ENCODE measurements at regions not wholly inside any gene's neighbourhood (a gene's known extent, or its start where the extent isn't known, plus 50 kb on each side); places are given as distances from the start of the nearest gene placed in this dataset.

DNA sequence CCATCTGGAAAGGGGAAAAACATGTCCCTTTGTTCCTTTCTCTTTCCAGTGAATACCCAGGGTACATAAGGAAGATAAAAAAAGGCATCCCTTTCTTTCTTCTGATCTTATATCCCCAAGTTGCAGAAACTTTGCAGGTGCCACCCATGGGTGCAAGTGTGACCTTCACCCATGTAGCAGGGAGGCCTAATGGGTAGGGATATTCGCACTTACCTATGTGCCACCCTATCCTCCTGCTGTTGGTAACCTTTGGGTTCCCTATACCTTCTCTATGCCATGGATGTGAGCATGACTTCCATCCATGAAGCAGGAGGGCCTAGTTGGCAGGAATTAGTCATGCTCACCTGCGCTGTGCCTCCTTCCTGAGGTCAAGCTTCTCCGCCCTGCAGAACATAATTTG is 59.2 kb upstream of the C15orf39 start:
- DNase-seq (no peak), ATAC-seq (replicated peaks) (no peak)
- no peaks in the 10 kb centered on the region for H3K36me3 Mint-ChIP-seq
- no peak overlapping the region for H3K27ac Mint-ChIP-seq
- H3K9me3 Mint-ChIP-seq, result peaks cover 11 to 26% of the 10 kb centered on the region in 2 donors
- H3K4me3 Mint-ChIP-seq, result no peak overlapping the region
- peaks cover 6 to 11% of the 10 kb centered on the region in 2 donors for H3K4me1 Mint-ChIP-seq
- H3K27me3 Mint-ChIP-seq, result peaks cover 6% of the 10 kb centered on the region in 2 donors

DNA sequence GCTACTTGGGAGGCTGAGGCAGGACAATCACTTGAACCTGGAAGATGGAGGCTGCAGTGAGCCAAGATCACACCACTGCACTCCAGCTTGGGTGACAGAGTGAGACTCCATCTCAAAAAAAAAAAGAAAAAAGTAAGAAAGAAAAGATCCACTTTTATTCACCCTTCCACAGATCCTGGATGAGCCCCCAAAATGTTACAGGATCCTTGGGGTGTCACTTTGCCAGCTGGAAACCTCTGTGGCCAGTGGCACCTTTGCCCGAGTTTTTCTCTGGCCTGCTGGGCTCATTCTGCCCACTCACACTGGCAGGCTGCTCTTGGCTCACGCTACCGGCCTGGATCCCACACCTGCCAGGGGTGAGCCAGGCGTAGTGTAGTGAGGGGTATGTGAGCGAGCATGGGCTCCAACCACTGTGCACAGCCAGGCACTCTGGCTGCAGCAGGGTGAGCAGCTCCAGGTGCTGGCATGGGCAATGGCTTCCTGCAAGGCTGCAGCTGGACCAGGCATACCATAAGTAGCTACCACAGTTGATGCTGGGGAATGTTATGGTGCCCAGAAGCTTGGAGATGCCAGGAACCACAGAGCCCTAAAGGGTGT is 57.8 kb upstream of the C15orf39 start:
- Mint-ChIP-seq H3K4me3 (no peak overlapping the region), H3K36me3 (no peaks in the 10 kb centered on the region), H3K27ac (no peak overlapping the region), H3K9me3 (peaks cover 11 to 26% of the 10 kb centered on the region in 2 donors), H3K4me1 (peaks cover 0 to 1% of the 10 kb centered on the region in 2 donors), H3K27me3 (peaks cover 6% of the 10 kb centered on the region in 2 donors)
- ATAC-seq (replicated peaks), result no peak
- DNase-seq, result no peak

DNA sequence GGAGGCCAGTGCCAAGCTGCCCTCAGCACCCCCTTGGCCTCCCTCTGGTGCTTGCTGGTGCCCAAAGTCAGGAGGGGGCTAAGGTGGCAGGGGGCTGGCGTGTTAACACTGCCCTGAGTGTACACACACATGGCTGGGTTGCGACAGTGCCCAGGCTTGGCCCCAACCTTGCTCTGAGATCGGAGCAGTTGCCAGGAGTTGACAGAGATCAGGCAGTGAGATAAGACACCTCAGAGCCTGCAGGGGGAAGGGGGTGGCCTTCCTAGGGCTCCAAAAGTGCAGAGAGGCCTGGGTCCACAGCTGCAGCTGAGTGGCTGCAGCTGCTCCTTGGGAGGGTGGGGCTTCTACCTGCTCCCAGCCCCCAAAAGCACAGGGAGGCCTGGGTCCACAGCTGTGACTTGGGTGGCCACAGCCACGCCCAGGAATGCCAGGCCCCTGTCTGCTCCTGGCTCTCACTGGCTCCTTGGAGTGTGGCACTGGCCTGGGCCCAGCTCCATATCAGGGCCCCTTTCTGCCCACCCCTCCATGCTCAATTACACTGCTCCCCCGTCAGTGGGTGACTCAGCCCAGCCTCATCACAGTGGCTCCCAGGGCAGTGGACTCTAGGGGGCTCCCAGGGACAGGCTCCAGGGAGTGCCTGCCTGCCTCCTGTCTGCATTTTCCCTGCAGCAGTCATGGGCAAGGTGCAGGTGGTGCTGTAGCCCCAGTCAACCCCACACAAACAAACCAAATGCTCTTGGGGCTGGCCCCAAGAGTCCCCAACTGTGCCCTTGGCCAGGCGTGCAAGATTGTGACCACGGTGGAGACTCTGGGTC is 56.4 kb upstream of the C15orf39 start:
- ATAC-seq (replicated peaks) (no peak), DNase-seq (no peak)
- Mint-ChIP-seq H3K4me1 (peaks cover 0 to 2% of the 10 kb centered on the region in 2 donors), H3K36me3 (peaks cover 0 to 2% of the 10 kb centered on the region in 2 donors), H3K4me3 (no peak overlapping the region), H3K9me3 (peaks cover 11 to 28% of the 10 kb centered on the region in 2 donors), H3K27me3 (peaks cover 7 to 9% of the 10 kb centered on the region in 2 donors), H3K27ac (no peak overlapping the region)

DNA sequence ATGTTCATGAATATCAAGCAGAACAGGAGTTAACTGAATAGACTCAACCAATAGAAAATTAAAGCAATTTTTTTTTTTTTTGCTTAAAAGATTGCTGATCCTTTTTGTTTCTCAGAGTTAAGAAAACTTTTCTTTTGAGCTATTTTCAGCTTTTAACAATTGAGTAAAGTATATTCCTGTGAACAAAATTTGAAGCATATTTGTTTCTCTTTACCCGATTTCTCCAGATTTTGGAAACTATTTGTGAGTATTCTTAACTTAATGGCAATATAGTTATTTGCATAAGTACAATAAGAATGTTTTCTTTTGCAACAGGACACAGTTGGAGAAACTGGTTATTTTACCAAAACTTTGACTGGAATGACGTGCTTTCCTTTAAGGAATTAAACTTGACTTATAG is 53.4 kb upstream of the C15orf39 start:
- Mint-ChIP-seq H3K27ac (no peak overlapping the region), H3K9me3 (peaks cover 0 to 10% of the 10 kb centered on the region in 2 donors), H3K4me3 (no peak overlapping the region), H3K27me3 (peaks cover 5 to 7% of the 10 kb centered on the region in 2 donors), H3K4me1 (peaks cover 7% of the 10 kb centered on the region in 2 donors), H3K36me3 (peaks cover 0 to 3% of the 10 kb centered on the region in 2 donors)
- DNase-seq (no peak), ATAC-seq (replicated peaks) (no peak)

DNA sequence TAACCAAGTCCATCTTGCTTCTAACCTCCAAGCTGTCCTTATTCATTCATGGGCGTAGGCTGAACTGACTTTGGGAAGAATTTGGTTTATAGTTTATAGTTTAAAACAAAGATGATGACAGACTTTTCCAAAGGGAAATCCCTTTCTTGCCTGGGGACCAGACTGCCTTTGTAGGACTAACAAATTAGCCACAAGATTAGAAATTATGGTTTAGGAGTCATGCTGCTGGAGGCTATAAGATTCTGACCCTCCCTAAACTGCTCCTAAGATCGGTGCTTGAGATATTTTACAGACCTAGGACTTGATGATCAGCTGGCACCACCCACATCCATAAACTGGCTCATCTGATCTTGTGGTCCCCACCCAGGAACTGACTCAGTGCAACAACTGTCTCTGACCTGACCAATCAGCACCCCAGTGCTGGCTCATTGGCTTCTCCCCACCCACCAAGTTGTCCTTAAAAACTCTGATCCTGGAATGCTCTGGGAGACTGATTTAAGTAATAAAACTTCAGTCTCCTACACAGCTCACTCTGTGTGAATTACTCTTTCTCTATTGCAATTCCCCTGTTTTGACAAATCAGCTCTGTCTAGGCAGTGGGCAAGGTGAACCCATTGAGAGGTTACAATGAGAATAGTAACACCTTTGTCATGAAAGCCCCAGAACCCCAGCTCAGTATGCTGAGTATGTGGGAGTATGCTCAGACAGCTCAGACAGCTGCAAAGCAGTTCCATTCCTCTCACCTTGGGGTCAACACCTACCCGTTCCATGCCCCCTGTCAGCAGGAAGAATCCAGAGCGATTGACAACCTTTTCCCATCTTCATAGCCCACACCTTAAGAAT is 51.6 kb upstream of the C15orf39 start:
- ATAC-seq (replicated peaks), result no peak

DNA sequence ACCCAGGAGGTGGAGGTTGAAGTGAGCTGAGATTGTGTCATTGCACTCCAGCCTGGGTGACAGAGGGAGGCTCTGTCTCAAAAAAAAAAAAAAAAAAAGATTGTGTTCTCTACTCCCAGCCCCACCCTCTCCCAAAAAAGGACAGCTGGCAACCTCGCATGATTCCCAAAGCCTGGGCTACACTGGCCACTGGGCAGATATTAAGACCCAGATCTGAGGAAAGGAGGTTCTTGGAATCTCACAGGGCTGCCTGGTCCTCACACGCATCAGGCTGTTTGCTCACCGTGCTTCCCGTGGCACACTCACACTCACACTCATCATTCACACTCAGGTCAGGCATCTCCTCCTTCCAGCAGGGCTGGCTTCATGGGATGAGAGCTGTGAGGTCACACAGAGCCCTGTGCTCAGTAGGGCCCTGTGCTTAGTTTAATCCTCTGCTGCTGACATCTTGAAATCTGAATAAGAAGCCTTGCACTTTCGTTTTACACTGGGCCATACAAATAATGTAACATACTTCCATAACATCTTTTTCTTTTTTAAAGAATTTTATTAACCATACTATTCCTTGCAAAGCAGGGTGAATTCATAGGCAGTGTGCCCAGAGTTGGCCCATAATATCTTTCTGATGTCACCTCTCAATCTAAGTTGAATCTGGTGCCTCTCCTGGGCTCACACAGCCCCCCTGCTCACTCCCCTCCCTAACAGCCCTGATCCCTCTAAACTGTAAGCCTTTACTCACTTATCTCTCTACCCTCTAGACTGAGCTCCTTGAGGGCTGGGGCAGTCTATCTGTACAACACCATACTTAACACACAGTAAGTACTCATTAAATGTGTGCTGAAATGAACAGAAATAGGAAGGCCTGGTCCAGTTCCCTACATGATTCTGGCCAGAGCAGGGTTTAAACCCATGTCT is 50.2 kb upstream of the C15orf39 start:
- H3K27ac Mint-ChIP-seq, result no peak overlapping the region
- ATAC-seq (replicated peaks) (no peak), DNase-seq (no peak)
- peaks cover 0 to 2% of the 10 kb centered on the region in 2 donors for H3K9me3 Mint-ChIP-seq
- peaks cover 16 to 22% of the 10 kb centered on the region in 2 donors for H3K27me3 Mint-ChIP-seq
- no peak overlapping the region for H3K4me3 Mint-ChIP-seq
- peaks cover 3% of the 10 kb centered on the region in 2 donors for H3K36me3 Mint-ChIP-seq
- peaks cover 24 to 28% of the 10 kb centered on the region in 2 donors for H3K4me1 Mint-ChIP-seq

More for the DNA sequence above, 51.6 kb upstream of the C15orf39 start:
- peaks cover 0 to 5% of the 10 kb centered on the region in 2 donors for H3K9me3 Mint-ChIP-seq
- H3K4me1 Mint-ChIP-seq, result peaks cover 20 to 25% of the 10 kb centered on the region in 2 donors
- peaks cover 3% of the 10 kb centered on the region in 2 donors for H3K36me3 Mint-ChIP-seq
- peaks cover 10 to 16% of the 10 kb centered on the region in 2 donors for H3K27me3 Mint-ChIP-seq
- no peak for DNase-seq
- no peak overlapping the region for H3K27ac Mint-ChIP-seq
- H3K4me3 Mint-ChIP-seq, result no peak overlapping the region
